Activated B cell treated with CpG ODN at 0.5 μM for 24 hours (primary cell): ENCODE measurements at regions not wholly inside any gene's neighbourhood (a gene's known extent, or its start where the extent isn't known, plus 50 kb on each side); places are given as distances from the start of the nearest gene placed in this dataset.
"Not testable (repeated sequence)": the region's sequence is repeated elsewhere in the genome, so short reads cannot be mapped to it uniquely, and the experiment has no call there.

Experiments used
- ATAC-seq: fragments of 200-7000 bp; cut with Tn5 transposase; one replicate; pipeline ENCODE4 v1.10.0; 2021; ENCODE audit warnings: low read depth, mild to moderate bottlenecking, moderate library complexity
- CTCF ChIA-PET: fragments of 350-600 bp; sonication (Branson Sonifier 250); formaldehyde crosslinking; loops from one replicate; lab custom pipeline; 2021; ENCODE audit warnings: antibody characterized with exemption; lab: Charles Lee
- POLR2A ChIA-PET: fragments of 350-600 bp; sonication (Branson Sonifier 250); formaldehyde crosslinking; loops from one replicate; lab custom pipeline; 2021; ENCODE audit warnings: antibody characterized with exemption; lab: Charles Lee
- DNase-seq: peaks from one replicate; pipeline ENCODE4 v3.0.0; 2022
- H3K27ac Mint-ChIP-seq: one replicate; pipeline ENCODE4 v1.8.0; 2020; ENCODE audit warnings: mixed read lengths
- H3K27me3 Mint-ChIP-seq: one replicate; pipeline ENCODE4 v1.8.0; 2021; ENCODE audit warnings: mixed read lengths
- H3K36me3 Mint-ChIP-seq: one replicate; pipeline ENCODE4 v1.8.0; 2021; ENCODE audit warnings: low read depth, mixed read lengths
- H3K4me1 Mint-ChIP-seq: one replicate; pipeline ENCODE4 v1.8.0; 2021; ENCODE audit warnings: mixed read lengths
- H3K4me3 Mint-ChIP-seq: one replicate; pipeline ENCODE4 v1.8.0; 2020; ENCODE audit warnings: mild to moderate bottlenecking, mixed read lengths
- H3K9me3 Mint-ChIP-seq: one replicate; pipeline ENCODE4 v1.8.0; 2020; ENCODE audit warnings: mixed read lengths
- intact Hi-C: fragments of 100-400 bp; cut with micrococcal nuclease; formaldehyde crosslinking; loops from one replicate; pipeline ENCODE4 v1.15.1; 2024
- TF ChIP-seq, protein P1 (sequence below): fragments of 200-600 bp; IDR thresholded peaks from one replicate; pipeline ENCODE4 v1.8.0; 2022; ENCODE audit warnings: antibody characterized with exemption, mild to moderate bottlenecking

DNA sequence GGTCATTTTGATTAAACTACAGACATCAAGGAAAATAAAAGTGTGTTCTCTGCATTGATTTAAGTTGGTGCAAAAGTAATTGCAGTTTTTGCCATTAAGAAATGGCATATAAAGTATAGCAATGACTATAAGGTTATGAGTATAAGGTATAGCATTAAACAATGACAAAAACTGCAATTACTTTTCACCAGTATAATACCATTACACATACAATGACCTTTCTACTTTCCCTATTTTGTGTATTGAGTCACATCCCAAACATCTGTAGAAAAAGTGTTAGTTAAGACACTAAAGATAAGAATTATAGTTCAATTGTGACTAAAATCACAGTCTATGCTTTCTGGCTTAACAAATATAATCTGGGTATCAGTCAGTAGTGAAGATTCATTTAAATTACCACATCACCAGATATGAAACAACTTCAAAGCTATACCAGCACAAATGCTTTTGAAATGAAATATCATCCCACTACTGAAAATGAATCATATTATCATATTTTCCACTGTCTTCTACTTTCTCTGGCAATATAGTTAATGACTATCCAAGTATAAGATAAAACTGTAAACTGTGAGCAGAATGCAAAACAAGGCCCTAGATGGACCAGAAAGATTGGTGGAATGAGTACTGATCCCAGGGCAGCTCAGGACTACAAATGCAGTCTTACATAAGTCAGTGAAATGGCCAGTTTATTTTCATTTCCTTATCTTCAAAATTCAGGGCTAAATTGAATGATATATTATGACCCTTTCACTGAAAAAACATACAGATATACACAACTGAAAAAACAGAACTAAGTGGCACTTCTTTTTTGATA, 241.1 kb downstream of the ANTXR2 start:
- no peak for ATAC-seq

DNA sequence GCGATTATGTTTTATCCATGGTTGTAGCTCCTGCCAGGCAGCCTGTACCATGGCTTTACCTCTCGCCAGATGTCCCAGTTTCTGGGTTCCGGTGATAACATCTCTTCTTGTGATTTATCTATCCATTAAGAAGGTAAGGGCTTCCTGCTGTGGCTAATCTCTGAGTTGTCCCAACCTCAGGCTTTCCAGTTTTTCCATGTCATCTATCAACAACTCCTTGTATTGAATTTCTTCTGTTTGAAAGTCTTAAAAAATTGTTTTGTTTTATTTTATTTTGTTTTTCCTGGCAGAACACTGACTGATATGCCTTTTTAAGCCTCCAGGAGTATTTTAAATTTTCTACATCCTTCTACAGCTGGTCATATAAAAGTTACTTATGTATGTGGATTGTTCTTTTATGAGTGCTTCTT, 241.9 kb downstream of the ANTXR2 start:
- ChIA-PET CTCF (no interaction called here), POLR2A (no interaction called here)
- Mint-ChIP-seq H3K4me3 (no peak overlapping the region), H3K36me3 (no peaks in the 10 kb centered on the region), H3K27me3 (no peaks in the 10 kb centered on the region), H3K9me3 (no peaks in the 10 kb centered on the region), H3K4me1 (no peaks in the 10 kb centered on the region), H3K27ac (no peak overlapping the region)
- intact Hi-C loops: no loop called here
- TF ChIP-seq, protein P1, sequence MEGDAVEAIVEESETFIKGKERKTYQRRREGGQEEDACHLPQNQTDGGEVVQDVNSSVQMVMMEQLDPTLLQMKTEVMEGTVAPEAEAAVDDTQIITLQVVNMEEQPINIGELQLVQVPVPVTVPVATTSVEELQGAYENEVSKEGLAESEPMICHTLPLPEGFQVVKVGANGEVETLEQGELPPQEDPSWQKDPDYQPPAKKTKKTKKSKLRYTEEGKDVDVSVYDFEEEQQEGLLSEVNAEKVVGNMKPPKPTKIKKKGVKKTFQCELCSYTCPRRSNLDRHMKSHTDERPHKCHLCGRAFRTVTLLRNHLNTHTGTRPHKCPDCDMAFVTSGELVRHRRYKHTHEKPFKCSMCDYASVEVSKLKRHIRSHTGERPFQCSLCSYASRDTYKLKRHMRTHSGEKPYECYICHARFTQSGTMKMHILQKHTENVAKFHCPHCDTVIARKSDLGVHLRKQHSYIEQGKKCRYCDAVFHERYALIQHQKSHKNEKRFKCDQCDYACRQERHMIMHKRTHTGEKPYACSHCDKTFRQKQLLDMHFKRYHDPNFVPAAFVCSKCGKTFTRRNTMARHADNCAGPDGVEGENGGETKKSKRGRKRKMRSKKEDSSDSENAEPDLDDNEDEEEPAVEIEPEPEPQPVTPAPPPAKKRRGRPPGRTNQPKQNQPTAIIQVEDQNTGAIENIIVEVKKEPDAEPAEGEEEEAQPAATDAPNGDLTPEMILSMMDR: no peak
- no peak for ATAC-seq
- DNase-seq: no peak

More for the DNA sequence above, 241.1 kb downstream of the ANTXR2 start:
- no peak overlapping the region for H3K27ac Mint-ChIP-seq
- CTCF ChIA-PET: no interaction called here
- no peak overlapping the region for H3K4me3 Mint-ChIP-seq
- H3K4me1 Mint-ChIP-seq: no peaks in the 10 kb centered on the region
- DNase-seq: no peak
- no peaks in the 10 kb centered on the region for H3K36me3 Mint-ChIP-seq
- TF ChIP-seq, protein P1: no peak
- POLR2A ChIA-PET: no interaction called here
- no peaks in the 10 kb centered on the region for H3K27me3 Mint-ChIP-seq
- peaks cover 5% of the 10 kb centered on the region for H3K9me3 Mint-ChIP-seq
- intact Hi-C loops: no loop called here

DNA sequence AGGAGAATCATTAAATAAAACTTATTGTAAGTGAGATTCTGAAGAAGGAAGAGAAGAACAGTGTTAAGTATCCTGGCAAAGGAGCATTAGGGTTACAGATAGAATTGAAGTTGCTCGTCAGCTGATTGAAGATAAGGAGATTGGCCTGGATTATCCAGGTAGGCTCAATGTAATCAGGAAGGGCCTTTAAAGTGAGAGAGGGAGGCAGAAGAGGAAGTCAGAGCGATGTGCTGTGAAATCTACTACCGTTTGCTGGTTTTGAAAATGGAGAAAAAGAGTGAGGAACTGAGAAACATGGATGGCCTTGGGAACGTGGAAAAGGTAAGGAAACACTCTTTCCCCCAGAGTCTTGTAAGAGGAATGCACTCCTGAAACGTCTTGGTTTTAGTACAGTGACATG, 245.7 kb downstream of the ANTXR2 start:
- intact Hi-C loops: no loop called here
- H3K4me1 Mint-ChIP-seq: no peaks in the 10 kb centered on the region
- TF ChIP-seq, protein P1: no peak
- DNase-seq: no peak
- no peaks in the 10 kb centered on the region for H3K27me3 Mint-ChIP-seq
- ATAC-seq: no peak
- H3K9me3 Mint-ChIP-seq: no peaks in the 10 kb centered on the region
- H3K36me3 Mint-ChIP-seq: no peaks in the 10 kb centered on the region
- H3K27ac Mint-ChIP-seq: no peak overlapping the region
- ChIA-PET POLR2A (no interaction called here), CTCF (no interaction called here)
- no peak overlapping the region for H3K4me3 Mint-ChIP-seq

DNA sequence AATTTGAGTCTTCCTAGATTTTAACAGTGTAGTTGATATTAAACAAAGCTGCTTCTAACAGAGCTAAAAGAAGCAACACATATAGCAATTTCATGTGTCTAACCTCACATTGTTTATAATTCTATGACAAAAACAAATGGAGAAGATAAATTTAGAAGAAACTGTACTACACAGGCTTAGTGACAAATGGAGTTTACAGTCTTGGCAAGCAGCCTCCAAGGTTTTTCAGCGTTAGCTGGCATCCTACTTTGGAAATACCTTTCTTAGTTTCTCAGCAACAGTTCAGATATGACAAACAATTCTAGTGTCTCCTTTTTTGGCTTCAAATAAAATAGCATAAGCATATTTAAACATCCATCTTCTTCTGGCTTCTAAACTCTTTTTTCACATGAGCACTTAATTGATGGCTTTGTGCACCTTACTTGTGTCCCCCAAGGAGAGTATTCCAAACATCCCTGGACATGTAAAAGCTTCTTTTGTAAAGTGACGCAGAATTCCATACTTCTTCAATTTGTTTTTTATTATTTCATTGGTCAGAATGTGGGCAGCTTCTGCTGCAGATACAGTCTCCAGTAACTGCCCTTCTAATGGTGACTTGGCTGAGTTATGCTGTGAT, 249.8 kb downstream of the ANTXR2 start:
- no peaks in the 10 kb centered on the region for H3K27me3 Mint-ChIP-seq
- H3K36me3 Mint-ChIP-seq: no peaks in the 10 kb centered on the region
- no peak overlapping the region for H3K27ac Mint-ChIP-seq
- H3K9me3 Mint-ChIP-seq: no peaks in the 10 kb centered on the region
- CTCF ChIA-PET: no interaction called here
- no peak for ATAC-seq
- no peak overlapping the region for H3K4me3 Mint-ChIP-seq
- TF ChIP-seq, protein P1: no peak
- DNase-seq: no peak
- no peaks in the 10 kb centered on the region for H3K4me1 Mint-ChIP-seq
- intact Hi-C loops: no loop called here
- POLR2A ChIA-PET: no interaction called here

DNA sequence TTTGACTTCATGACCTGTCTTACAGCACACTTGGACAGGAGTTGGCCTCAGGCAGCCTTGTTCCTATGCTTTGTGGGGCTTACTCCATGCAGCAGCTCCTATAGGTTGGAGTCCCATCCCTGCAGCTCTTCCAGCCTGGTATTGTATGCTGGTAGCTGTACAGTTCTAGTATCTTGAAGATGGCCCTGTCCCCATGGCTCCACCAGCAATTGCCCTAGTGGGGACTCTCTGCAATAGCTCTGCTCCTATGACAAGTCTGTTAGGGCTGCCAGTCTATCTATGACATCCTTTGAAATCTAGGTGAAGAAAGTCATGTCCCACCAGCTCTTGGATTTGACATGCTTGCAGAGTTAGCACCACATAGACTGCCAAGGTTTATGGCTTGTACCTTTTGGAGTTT, 252.6 kb downstream of the ANTXR2 start:
- ChIA-PET CTCF (no interaction called here), POLR2A (no interaction called here)
- no peak for DNase-seq

DNA sequence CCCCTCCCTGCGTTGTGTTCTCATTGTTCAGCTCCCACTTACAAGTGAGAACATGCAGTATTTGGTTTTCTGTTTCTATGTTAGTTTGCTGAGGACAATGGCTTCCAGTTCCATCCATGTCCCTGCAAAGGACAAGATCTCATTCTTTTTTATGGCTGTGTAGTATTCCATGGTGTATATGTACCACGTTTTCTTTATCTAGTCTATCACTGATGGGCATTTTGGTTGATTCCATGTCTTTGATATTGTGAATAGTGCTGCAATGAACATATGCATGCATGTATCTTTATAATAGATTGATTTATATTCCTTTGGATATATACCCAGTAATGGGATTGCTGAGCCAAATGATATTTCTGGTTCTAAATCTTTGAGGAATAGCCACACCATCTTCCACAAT, 265.1 kb downstream of the ANTXR2 start:
- H3K4me3 Mint-ChIP-seq, CTCF ChIA-PET, H3K4me1 Mint-ChIP-seq, DNase-seq, ATAC-seq, H3K27me3 Mint-ChIP-seq, POLR2A ChIA-PET, H3K27ac Mint-ChIP-seq, H3K9me3 Mint-ChIP-seq, intact Hi-C loops, H3K36me3 Mint-ChIP-seq: not testable (repeated sequence)

More for the DNA sequence above, 252.6 kb downstream of the ANTXR2 start:
- Mint-ChIP-seq H3K4me1 (no peaks in the 10 kb centered on the region), H3K27ac (no peak overlapping the region), H3K36me3 (no peaks in the 10 kb centered on the region), H3K4me3 (no peak overlapping the region), H3K27me3 (no peaks in the 10 kb centered on the region), H3K9me3 (no peaks in the 10 kb centered on the region)
- TF ChIP-seq, protein P1: no peak
- no peak for ATAC-seq
- intact Hi-C loops: no loop called here
